ENCODE measurements at regions not wholly inside any gene's neighbourhood (a gene's known extent, or its start where the extent isn't known, plus 50 kb on each side); places are given as distances from the start of the nearest gene placed in this dataset.

DNA sequence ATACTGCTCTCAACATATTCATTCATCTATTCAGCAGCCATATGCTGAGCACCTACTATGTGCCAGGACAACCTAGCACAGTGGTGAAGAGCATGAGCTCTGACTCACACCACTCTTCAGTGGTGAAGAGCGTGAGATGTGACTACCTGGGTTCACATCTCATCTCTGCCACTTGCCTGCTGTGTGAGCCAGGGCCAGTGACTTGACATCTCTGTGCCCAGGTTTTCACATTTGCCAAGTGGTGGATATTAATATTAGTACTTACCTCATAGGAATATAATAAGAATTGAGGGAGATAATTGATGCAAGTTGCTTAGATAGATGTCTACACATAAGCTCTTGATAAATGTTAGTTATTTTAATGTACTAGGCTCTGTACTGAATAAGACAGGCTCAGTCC is 488.9 kb downstream of the PTPRU start:
- 64% methylated on average over 1 of the region's 1 CpG for WGBS

DNA sequence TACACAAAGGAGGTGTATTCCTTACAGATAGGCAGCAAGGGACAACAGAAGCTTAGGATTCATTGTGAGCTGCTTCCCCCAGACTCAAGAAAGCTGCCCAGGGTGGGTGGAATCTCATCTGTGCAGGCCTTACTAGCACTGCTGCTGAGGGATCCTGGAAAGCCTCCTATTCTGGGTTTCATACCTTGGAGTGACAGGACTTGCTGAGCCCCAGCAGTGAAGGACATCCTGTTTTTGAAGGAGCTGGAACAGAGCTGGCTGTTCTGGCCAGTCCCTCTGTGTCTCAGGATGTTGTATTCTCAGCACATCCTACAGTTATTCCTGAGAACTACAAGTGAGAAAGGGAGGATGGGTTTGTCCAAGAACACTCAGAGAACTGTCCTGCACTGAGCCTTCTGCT is 486.3 kb downstream of the PTPRU start:
- Histone ChIP-seq H3K36me3 (no peaks in the 10 kb centered on the region), H3K4me3 (no peak overlapping the region), H3K4me1 (no peaks in the 10 kb centered on the region), H3K27ac (replicated peaks in 1 of 4) (no peak overlapping the region), H3K9me3 (peaks cover 0 to 19% (median 16%) of the 10 kb centered on the region in 4 donors), H3K27me3 (peaks cover 0 to 41% (median 0%) of the 10 kb centered on the region in 4 donors)
- intact Hi-C loops (cut with DNase I) = no loop called here
- no peak for DNase-seq (ENCODE audit: extremely low spot score)
- TF ChIP-seq, protein P1, sequence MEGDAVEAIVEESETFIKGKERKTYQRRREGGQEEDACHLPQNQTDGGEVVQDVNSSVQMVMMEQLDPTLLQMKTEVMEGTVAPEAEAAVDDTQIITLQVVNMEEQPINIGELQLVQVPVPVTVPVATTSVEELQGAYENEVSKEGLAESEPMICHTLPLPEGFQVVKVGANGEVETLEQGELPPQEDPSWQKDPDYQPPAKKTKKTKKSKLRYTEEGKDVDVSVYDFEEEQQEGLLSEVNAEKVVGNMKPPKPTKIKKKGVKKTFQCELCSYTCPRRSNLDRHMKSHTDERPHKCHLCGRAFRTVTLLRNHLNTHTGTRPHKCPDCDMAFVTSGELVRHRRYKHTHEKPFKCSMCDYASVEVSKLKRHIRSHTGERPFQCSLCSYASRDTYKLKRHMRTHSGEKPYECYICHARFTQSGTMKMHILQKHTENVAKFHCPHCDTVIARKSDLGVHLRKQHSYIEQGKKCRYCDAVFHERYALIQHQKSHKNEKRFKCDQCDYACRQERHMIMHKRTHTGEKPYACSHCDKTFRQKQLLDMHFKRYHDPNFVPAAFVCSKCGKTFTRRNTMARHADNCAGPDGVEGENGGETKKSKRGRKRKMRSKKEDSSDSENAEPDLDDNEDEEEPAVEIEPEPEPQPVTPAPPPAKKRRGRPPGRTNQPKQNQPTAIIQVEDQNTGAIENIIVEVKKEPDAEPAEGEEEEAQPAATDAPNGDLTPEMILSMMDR (IDR thresholded peaks at IDR 0.05) = no peak
- no peak for TF ChIP-seq POLR2AphosphoS5 (IDR thresholded peaks at IDR 0.05)
- TF ChIP-seq POLR2A (IDR thresholded peaks at IDR 0.05; ENCODE audit: low read depth) = no peak
- no peak for TF ChIP-seq EP300 (IDR thresholded peaks at IDR 0.05)

More for the DNA sequence above, 488.9 kb downstream of the PTPRU start:
- intact Hi-C loops (cut with DNase I) = no loop called here
- no peak overlapping the region for H3K27ac ChIP-seq (replicated peaks in 1 of 4)
- no peak for DNase-seq (ENCODE audit: extremely low spot score)
- peaks cover 0 to 17% (median 15%) of the 10 kb centered on the region in 4 donors for H3K9me3 ChIP-seq
- TF ChIP-seq EP300 (IDR thresholded peaks at IDR 0.05) = no peak
- H3K4me1 ChIP-seq = no peaks in the 10 kb centered on the region
- H3K4me3 ChIP-seq = no peak overlapping the region
- peaks cover 0 to 28% (median 0%) of the 10 kb centered on the region in 4 donors for H3K27me3 ChIP-seq
- no peaks in the 10 kb centered on the region for H3K36me3 ChIP-seq

DNA sequence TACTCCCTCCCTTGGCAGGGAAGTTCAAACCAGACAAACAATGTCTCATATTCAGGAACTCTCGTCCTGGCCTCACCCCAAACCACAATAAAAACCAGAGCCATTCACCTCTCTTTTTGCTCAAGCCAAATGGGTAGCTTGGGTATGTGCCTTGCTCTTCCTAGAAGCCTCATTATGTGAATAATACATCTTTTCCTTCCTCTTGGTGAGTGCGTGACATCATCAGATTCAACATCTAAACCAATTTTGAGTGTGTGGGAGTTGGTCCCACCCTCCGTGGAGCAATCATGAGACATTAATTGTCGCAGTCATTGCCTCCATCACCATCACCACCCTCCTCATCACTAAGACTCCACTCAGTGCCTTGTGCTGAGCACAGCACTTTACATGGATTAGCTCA is 482.9 kb downstream of the PTPRU start:
- Histone ChIP-seq H3K36me3 (no peaks in the 10 kb centered on the region), H3K4me3 (no peak overlapping the region), H3K27ac (replicated peaks in 1 of 4) (no peak overlapping the region), H3K4me1 (no peaks in the 10 kb centered on the region), H3K9me3 (peaks cover 0 to 26% (median 16%) of the 10 kb centered on the region in 4 donors), H3K27me3 (peaks cover 0 to 38% (median 0%) of the 10 kb centered on the region in 4 donors)
- intact Hi-C loops (cut with DNase I) = no loop called here
- no peak for DNase-seq (ENCODE audit: extremely low spot score)
- WGBS = 63% methylated on average over 4 of the region's 4 CpGs
- TF ChIP-seq, protein P1 (IDR thresholded peaks at IDR 0.05) = no peak
- no peak for TF ChIP-seq POLR2AphosphoS5 (IDR thresholded peaks at IDR 0.05)
- TF ChIP-seq EP300 (IDR thresholded peaks at IDR 0.05) = no peak
- TF ChIP-seq POLR2A (IDR thresholded peaks at IDR 0.05; ENCODE audit: low read depth) = no peak

GRCh38 chr1:29718791-29719190 is 482.5 kb downstream of the PTPRU start:
- Histone ChIP-seq H3K4me3 (no peak overlapping the region), H3K36me3 (no peaks in the 10 kb centered on the region), H3K9me3 (peaks cover 0 to 26% (median 16%) of the 10 kb centered on the region in 4 donors), H3K4me1 (no peaks in the 10 kb centered on the region), H3K27me3 (peaks cover 0 to 38% (median 0%) of the 10 kb centered on the region in 4 donors), H3K27ac (replicated peaks in 1 of 4) (no peak overlapping the region)
- TF ChIP-seq POLR2AphosphoS5 (IDR thresholded peaks at IDR 0.05) (no peak), POLR2A (IDR thresholded peaks at IDR 0.05; ENCODE audit: low read depth) (no peak), EP300 (IDR thresholded peaks at IDR 0.05) (no peak)
- TF ChIP-seq, protein P1 (IDR thresholded peaks at IDR 0.05) = no peak
- intact Hi-C loops (cut with DNase I) = no loop called here
- DNase-seq (ENCODE audit: extremely low spot score) = no peak

DNA sequence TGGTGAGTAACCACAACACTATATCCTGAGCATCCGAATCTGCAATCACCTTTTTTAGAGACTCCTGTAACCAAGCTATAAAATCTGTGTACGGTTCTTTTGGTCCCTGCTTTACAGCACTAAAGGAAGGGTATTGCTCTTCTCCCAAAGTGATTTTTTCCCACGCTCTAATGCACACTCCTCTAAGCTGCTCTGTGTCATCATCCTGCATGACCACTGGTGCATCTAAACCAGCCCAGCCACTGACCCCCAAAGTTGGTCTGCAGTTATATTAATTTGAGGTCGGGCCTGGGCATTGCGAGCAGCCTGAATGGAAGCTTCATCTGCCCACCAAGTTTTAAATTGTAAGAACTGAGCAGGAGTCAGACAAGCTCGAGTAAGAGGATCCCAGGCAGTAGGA is 480.0 kb downstream of the PTPRU start:
- no peaks in the 10 kb centered on the region for H3K4me1 ChIP-seq
- DNase-seq (ENCODE audit: extremely low spot score) = no peak
- H3K27me3 ChIP-seq = peaks cover 0 to 47% (median 0%) of the 10 kb centered on the region in 4 donors
- H3K27ac ChIP-seq (replicated peaks in 1 of 4) = no peak overlapping the region
- WGBS = 74% methylated on average over 6 of the region's 6 CpGs
- H3K36me3 ChIP-seq = no peaks in the 10 kb centered on the region
- TF ChIP-seq, protein P1 (IDR thresholded peaks at IDR 0.05) = no peak
- TF ChIP-seq POLR2A (IDR thresholded peaks at IDR 0.05; ENCODE audit: low read depth) (no peak), POLR2AphosphoS5 (IDR thresholded peaks at IDR 0.05) (no peak), EP300 (IDR thresholded peaks at IDR 0.05) (no peak)
- H3K9me3 ChIP-seq = peaks cover 0 to 11% (median 0%) of the 10 kb centered on the region in 4 donors
- intact Hi-C loops (cut with DNase I) = no loop called here
- H3K4me3 ChIP-seq = no peak overlapping the region

Data from esophagus muscularis mucosa (tissue), 4 donors.